IgD-negative memory B cell (primary cell): ENCODE measurements at regions not wholly inside any gene's neighbourhood (a gene's known extent, or its start where the extent isn't known, plus 50 kb on each side); places are given as distances from the start of the nearest gene placed in this dataset.
"Not testable (repeated sequence)": the region's sequence is repeated elsewhere in the genome, so short reads cannot be mapped to it uniquely, and the experiment has no call there.

Experiments used
- H3K27ac Mint-ChIP-seq, 3 donors: one replicate each; pipeline ENCODE4 v1.8.0; 2020 to 2022; ENCODE audit warnings: mild to moderate bottlenecking in 3 of 3, mixed read lengths in 3 of 3, moderate library complexity in 1 of 3
- H3K27me3 Mint-ChIP-seq: one replicate; pipeline ENCODE4 v1.8.0; 2021; ENCODE audit warnings: mixed read lengths
- H3K36me3 Mint-ChIP-seq: one replicate; pipeline ENCODE4 v1.8.0; 2020; ENCODE audit warnings: mild to moderate bottlenecking, mixed read lengths
- H3K4me1 Mint-ChIP-seq, 3 donors: one replicate each; pipeline ENCODE4 v1.8.0; 2020 to 2022; ENCODE audit warnings: mixed read lengths in 3 of 3, mild to moderate bottlenecking in 1 of 3
- H3K4me3 Mint-ChIP-seq, 4 donors: one replicate each; pipeline ENCODE4 v1.8.0; 2020 to 2022; ENCODE audit warnings: mild to moderate bottlenecking in 4 of 4, mixed read lengths in 4 of 4, moderate library complexity in 3 of 4
- H3K9me3 Mint-ChIP-seq, 3 donors: one replicate each; pipeline ENCODE4 v1.8.0; 2020 to 2021; ENCODE audit warnings: mixed read lengths in 3 of 3, mild to moderate bottlenecking in 1 of 3

GRCh38 chr9:106019039-106019680 is 324.8 kb downstream of the TMEM38B start:
- H3K9me3 Mint-ChIP-seq = peaks cover 0 to 2% (median 0%) of the 10 kb centered on the region in 3 donors
- H3K27me3 Mint-ChIP-seq = no peaks in the 10 kb centered on the region
- no peak overlapping the region for H3K4me3 Mint-ChIP-seq
- no peaks in the 10 kb centered on the region for H3K36me3 Mint-ChIP-seq
- no peak overlapping the region for H3K27ac Mint-ChIP-seq
- H3K4me1 Mint-ChIP-seq = no peaks in the 10 kb centered on the region

DNA sequence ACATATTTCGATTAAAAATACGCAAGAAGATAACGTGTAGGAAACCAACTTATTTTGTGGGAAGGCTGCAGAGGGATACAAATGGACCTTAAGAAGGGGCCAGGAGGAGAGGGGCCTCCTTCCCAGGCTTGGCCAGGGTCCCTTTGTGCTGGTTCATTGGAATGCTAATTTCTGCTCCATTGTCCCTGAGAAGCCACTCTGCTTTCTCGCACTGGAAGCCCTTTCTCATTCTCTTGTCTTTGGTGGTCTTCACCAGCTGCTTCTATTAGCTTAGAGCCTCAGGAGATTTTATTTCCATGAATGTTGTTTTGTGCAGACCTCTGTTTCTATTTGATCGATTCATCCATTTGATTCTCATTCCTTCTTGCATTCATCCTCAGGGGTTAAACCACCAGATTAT is 325.4 kb downstream of the TMEM38B start:
- Mint-ChIP-seq H3K36me3 (no peaks in the 10 kb centered on the region), H3K9me3 (peaks cover 0 to 2% (median 0%) of the 10 kb centered on the region in 3 donors), H3K4me3 (no peak overlapping the region), H3K4me1 (no peaks in the 10 kb centered on the region), H3K27ac (no peak overlapping the region), H3K27me3 (no peaks in the 10 kb centered on the region)

GRCh38 chr9:106020186-106020585 is 325.8 kb downstream of the TMEM38B start:
- Mint-ChIP-seq H3K4me1 (no peaks in the 10 kb centered on the region), H3K4me3 (no peak overlapping the region), H3K9me3 (peaks cover 0 to 2% (median 0%) of the 10 kb centered on the region in 3 donors), H3K36me3 (no peaks in the 10 kb centered on the region), H3K27ac (no peak overlapping the region), H3K27me3 (no peaks in the 10 kb centered on the region)

GRCh38 chr9:106023455-106023854 is 329.1 kb downstream of the TMEM38B start:
- Mint-ChIP-seq H3K27me3 (no peaks in the 10 kb centered on the region), H3K9me3 (peaks cover 0 to 3% (median 0%) of the 10 kb centered on the region in 3 donors), H3K36me3 (no peaks in the 10 kb centered on the region), H3K4me3 (no peak overlapping the region), H3K4me1 (no peaks in the 10 kb centered on the region), H3K27ac (no peak overlapping the region)

DNA sequence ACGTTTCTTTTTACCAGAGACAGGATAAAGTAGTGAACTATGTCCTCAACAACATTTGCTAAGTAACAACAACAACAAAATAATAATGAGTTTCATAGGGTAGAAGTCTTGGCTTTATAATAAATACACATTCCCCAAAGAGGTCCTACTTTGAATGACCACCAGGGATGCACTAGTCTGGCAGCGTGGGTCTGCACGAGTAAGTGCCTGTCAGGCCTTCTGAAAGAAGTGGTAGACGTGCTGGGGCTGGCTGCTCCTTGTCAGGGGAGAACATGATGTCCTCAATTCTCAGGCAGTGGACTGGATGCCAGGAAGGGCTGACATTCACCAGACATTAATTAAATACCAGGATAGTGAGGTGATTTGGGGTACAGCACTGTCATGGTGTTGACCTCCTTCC is 331.1 kb downstream of the TMEM38B start:
- peaks cover 0 to 1% (median 0%) of the 10 kb centered on the region in 3 donors for H3K4me1 Mint-ChIP-seq
- H3K27me3 Mint-ChIP-seq = peaks cover 1% of the 10 kb centered on the region
- peaks cover 0 to 3% (median 0%) of the 10 kb centered on the region in 3 donors for H3K9me3 Mint-ChIP-seq
- no peak overlapping the region for H3K4me3 Mint-ChIP-seq
- H3K36me3 Mint-ChIP-seq = no peaks in the 10 kb centered on the region
- H3K27ac Mint-ChIP-seq = no peak overlapping the region

GRCh38 chr9:106030146-106030545 is 335.8 kb downstream of the TMEM38B start:
- not testable (repeated sequence) for H3K36me3 Mint-ChIP-seq, H3K4me3 Mint-ChIP-seq

GRCh38 chr9:106032978-106033377 is 338.6 kb downstream of the TMEM38B start:
- Mint-ChIP-seq H3K36me3 (peaks cover 2% of the 10 kb centered on the region), H3K4me3 (no peak overlapping the region), H3K27ac (no peak overlapping the region), H3K4me1 (peaks cover 0 to 1% (median 0%) of the 10 kb centered on the region in 3 donors), H3K9me3 (peaks cover 0 to 5% (median 3%) of the 10 kb centered on the region in 3 donors), H3K27me3 (peaks cover 1% of the 10 kb centered on the region)

More at GRCh38 chr9:106030146-106030545, 335.8 kb downstream of the TMEM38B start:
- H3K27me3 Mint-ChIP-seq, H3K9me3 Mint-ChIP-seq, H3K27ac Mint-ChIP-seq, H3K4me1 Mint-ChIP-seq: not testable (repeated sequence)

- no peak overlapping the region for H3K4me3 Mint-ChIP-seq
- no peak overlapping the region for H3K27ac Mint-ChIP-seq
- peaks cover 0 to 5% (median 3%) of the 10 kb centered on the region in 3 donors for H3K9me3 Mint-ChIP-seq
- H3K4me1 Mint-ChIP-seq = no peaks in the 10 kb centered on the region
- H3K27me3 Mint-ChIP-seq = no peaks in the 10 kb centered on the region
- H3K36me3 Mint-ChIP-seq = peaks cover 2% of the 10 kb centered on the region
Measured at GRCh38 chr9:106035806-106036205, 341.5 kb downstream of the TMEM38B start.

- Mint-ChIP-seq H3K4me1 (no peaks in the 10 kb centered on the region), H3K9me3 (peaks cover 0 to 3% (median 0%) of the 10 kb centered on the region in 3 donors), H3K4me3 (no peak overlapping the region), H3K36me3 (no peaks in the 10 kb centered on the region), H3K27ac (peak overlapping the region in 1 of 3 donors; percentile 47), H3K27me3 (no peaks in the 10 kb centered on the region)
Measured at GRCh38 chr9:106038266-106039001, 344.1 kb downstream of the TMEM38B start.

GRCh38 chr9:106039151-106039935 is 345.0 kb downstream of the TMEM38B start:
- no peak overlapping the region for H3K27ac Mint-ChIP-seq
- H3K9me3 Mint-ChIP-seq = peaks cover 0 to 3% (median under 1%) of the 10 kb centered on the region in 3 donors
- no peak overlapping the region for H3K4me3 Mint-ChIP-seq
- H3K4me1 Mint-ChIP-seq = no peaks in the 10 kb centered on the region
- no peaks in the 10 kb centered on the region for H3K27me3 Mint-ChIP-seq
- peaks cover 2% of the 10 kb centered on the region for H3K36me3 Mint-ChIP-seq

DNA sequence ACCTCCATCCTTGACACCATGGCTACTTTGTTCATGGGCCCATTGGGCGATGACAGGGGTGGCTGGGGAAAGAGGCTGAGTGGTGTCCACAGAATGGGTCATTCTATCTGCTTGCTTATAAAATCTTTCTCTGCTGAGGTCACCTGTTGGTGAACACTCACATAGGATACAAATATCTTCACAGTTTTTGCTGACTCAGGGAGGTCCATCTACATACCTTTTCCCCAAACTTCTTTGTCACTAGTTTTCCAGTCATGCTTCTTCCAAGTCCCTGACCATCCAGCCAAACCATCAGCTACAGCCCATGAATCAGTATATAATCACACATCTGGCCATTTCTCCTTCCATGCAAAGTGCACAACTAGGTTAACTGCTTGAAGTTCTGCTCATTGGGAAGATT is 347.6 kb downstream of the TMEM38B start:
- H3K4me1 Mint-ChIP-seq, H3K27me3 Mint-ChIP-seq, H3K4me3 Mint-ChIP-seq, H3K9me3 Mint-ChIP-seq, H3K36me3 Mint-ChIP-seq: not testable (repeated sequence)
- H3K27ac Mint-ChIP-seq = peak overlapping the region in 1 of 3 donors; percentile 29

DNA sequence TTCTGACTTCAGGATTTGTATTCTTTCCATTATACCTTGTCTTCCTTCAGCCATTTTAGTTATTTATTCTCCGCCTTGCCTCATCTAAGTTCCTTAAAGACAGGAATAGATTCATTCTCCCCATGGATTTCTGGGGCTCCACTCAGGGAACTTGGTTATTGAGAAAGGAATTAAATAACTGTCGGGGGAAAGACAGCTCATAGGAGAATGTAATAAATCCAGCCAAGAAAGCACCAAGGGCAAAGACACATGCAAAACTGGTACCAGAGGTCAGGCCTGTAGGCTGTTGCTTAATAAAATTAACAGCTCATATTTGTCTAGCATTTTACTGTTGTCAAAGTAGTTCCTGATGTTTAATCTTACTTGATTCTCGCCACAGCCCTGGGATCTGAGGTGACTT is 357.2 kb downstream of the TMEM38B start:
- H3K4me3 Mint-ChIP-seq = no peak overlapping the region

DNA sequence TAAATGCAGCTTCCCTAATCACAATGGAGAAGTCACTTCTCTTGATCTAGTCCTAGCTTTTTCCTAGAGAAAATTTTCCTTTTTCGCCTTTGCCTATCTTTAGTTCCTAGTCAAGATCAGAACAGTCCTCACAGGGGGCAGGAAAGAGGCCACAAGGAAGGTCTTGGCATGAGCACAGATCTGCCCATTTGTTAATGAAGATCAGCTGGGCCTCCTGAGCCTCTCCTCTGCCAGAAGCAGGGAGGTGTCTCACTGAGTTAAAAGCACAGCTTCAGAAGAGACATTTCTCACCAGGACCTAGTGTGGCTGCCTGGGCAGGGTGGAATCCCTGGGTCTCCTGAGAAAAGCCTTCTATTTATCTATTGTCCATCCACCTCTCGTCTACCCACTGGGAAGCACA is 357.8 kb downstream of the TMEM38B start:
- peaks cover 0 to 2% (median 0%) of the 10 kb centered on the region in 3 donors for H3K9me3 Mint-ChIP-seq
- H3K4me1 Mint-ChIP-seq = no peaks in the 10 kb centered on the region
- H3K36me3 Mint-ChIP-seq = no peaks in the 10 kb centered on the region
- H3K4me3 Mint-ChIP-seq = no peak overlapping the region
- no peaks in the 10 kb centered on the region for H3K27me3 Mint-ChIP-seq
- H3K27ac Mint-ChIP-seq = no peak overlapping the region

More for the DNA sequence above, 357.2 kb downstream of the TMEM38B start:
- Mint-ChIP-seq H3K27ac (no peak overlapping the region), H3K36me3 (no peaks in the 10 kb centered on the region), H3K27me3 (no peaks in the 10 kb centered on the region), H3K4me1 (no peaks in the 10 kb centered on the region), H3K9me3 (peaks cover 0 to 2% (median 0%) of the 10 kb centered on the region in 3 donors)

GRCh38 chr9:106052735-106053134 is 358.4 kb downstream of the TMEM38B start:
- Mint-ChIP-seq H3K9me3 (peaks cover 0 to 2% (median 1%) of the 10 kb centered on the region in 3 donors), H3K27ac (no peak overlapping the region), H3K27me3 (no peaks in the 10 kb centered on the region), H3K4me3 (no peak overlapping the region), H3K4me1 (no peaks in the 10 kb centered on the region), H3K36me3 (no peaks in the 10 kb centered on the region)

DNA sequence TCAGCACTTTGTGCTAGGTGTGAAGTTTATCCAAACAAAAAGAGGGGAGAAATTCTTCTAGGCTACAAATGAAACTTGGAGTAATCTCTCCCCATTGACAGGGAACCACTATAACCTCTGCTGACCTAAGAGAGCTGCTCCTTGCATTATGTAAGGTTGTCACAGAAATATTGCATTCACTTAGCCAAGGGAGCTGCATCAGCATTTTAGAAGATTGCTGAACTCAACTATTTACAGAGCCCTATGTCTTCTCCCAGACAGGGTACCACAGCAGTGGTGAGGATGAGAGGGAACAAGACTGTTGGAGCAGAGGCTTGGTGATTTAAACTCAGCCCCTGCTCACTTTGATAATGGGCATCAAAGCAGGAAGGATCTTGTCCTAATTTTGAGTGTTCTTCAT is 362.0 kb downstream of the TMEM38B start:
- no peak overlapping the region for H3K27ac Mint-ChIP-seq
- no peaks in the 10 kb centered on the region for H3K4me1 Mint-ChIP-seq
- no peaks in the 10 kb centered on the region for H3K36me3 Mint-ChIP-seq
- peaks cover 0 to 2% (median 1%) of the 10 kb centered on the region in 3 donors for H3K9me3 Mint-ChIP-seq
- H3K4me3 Mint-ChIP-seq = no peak overlapping the region
- no peaks in the 10 kb centered on the region for H3K27me3 Mint-ChIP-seq
